ENCODE measurements at regions not wholly inside any gene's neighbourhood (a gene's known extent, or its start where the extent isn't known, plus 50 kb on each side); places are given as distances from the start of the nearest gene placed in this dataset.
"Not testable (repeated sequence)": the region's sequence is repeated elsewhere in the genome, so short reads cannot be mapped to it uniquely, and the experiment has no call there.

DNA sequence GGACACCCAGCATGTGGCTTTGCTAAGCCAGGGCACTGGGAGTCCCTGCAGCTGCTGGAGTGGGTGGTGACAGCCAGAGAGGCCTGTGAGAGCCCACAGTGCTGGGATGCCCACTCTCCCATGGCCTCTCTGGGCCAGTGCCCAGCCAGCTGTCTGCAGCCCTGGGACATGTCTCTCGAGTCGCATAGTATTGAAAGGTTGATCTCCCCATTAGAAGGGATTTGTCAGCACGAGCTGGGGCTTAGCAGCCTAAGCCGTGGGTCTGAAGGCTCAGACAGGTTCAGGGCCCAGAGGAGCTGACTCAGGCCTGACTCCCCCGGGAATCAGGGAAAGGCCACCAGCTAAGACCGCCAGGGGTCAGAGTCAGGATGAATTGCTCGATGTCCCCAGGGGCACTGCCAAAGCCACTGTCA, 53.5 kb downstream of the FOXD2 start:
- no peak for DNase-seq (ENCODE audit: low spot score)

DNA sequence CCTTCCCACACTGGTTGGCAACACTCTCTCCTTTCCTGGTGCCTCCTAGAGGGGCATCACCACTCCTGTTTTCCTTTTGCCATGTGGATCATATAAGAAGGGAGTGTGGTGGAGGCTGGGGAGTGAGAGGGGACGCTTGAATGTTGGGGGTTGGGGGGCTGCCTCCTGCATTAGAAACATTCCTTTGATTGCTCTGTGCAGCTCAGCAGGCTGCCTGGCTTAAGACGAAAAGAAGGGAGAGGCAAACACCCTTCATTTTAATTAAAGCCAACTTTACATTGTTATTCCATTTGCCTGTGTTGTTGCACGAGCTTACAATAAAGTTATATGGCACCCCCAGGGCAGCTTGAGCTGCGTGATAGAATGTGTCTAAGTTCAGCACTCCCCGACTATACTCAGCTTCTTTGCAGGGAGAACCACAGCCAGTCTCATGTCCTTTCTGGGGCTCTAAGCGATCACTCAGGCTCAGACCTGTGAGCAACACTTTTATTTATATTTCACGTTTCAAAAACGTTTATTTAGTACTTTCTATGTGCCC, 57.4 kb downstream of the FOXD2 start:
- no peak for DNase-seq (ENCODE audit: low spot score)

DNA sequence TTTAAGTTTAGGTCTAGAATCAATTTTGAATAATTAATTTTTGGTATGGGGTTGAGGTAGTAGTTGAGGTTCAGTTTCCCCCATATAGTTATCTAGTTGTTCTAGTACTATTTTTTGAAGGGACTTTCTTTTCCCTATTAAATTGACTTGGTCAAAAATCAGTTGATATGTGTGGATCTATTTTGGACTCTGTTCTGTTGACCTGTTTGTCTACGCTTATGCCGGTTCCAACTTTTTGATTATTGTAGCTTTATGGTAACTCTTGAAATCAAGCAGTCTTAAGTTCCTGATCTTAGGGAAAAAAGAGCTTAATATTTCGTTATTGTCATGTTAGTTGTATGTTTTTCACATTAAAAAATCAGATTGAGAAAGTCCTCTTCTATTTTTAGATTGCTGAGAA, 60.7 kb downstream of the FOXD2 start:
- DNase-seq (ENCODE audit: low spot score) = no peak

DNA sequence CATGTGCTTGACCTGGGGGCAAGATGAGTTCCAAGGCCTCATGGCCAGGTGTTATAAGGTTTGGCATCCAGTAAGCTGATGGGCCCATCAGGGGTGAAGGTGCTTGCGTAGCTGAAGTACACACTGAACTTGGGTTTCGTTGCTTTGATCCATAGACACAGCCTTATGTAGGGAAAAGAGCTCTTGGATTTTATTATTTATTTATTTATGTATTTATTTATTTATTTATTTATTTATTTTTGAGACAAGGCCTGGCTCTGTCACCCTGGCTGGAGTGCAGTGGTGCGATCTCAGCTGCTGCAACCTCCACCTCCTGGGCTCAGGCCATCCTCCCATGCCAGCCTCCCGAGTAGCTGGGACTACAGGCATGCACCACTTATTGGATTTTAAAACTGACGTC, 63.2 kb downstream of the FOXD2 start:
- no peak for DNase-seq (ENCODE audit: low spot score)

DNA sequence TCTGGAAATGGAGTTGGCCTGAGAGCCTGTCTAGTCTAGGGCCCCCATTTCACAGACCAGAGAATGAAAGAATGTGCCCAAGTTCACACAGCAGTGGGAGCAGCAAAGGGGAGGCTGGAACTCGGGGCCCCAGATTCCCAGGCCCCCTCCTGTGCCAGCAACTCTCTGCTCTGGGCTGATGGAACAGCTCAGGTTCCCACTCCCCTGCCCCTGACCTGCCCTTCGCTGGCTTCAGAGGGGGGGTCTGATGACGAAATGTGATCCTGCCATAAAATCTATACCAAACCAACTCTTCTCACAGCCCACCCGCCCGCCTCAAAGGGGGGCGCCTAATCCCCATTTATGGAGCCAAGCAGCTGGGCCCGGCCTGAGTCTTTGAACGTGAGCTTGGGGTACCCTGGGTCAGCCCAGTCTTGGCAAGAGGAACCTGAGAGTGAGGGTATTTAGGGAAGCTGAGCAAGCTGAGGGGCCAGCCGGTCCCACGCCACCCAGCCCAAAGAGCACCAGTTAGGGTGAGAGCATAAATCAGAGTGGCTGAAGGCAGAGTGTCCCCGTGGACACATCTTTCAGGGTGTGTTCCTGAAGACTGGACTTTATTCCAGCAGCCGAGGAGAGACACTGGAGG, 65.0 kb downstream of the FOXD2 start:
- DNase-seq (ENCODE audit: low spot score) = no peak

DNA sequence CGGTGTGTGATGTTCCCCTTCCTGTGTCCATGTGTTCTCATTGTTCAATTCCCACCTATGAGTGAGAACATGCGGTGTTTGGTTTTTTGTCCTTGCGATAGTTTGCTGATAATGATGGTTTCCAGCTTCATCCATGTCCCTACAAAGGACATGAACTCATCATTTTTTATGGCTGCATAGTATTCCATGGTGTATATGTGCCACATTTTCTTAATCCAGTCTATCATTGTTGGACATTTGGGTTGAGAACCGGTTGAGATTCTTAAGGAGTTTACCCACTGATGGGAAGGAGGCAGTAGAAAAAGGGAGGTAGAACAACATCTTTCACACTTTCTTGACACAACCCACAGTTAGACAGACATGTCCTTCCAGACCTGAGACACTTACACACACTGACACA, 67.0 kb downstream of the FOXD2 start:
- DNase-seq (ENCODE audit: low spot score) = not testable (repeated sequence)

DNA sequence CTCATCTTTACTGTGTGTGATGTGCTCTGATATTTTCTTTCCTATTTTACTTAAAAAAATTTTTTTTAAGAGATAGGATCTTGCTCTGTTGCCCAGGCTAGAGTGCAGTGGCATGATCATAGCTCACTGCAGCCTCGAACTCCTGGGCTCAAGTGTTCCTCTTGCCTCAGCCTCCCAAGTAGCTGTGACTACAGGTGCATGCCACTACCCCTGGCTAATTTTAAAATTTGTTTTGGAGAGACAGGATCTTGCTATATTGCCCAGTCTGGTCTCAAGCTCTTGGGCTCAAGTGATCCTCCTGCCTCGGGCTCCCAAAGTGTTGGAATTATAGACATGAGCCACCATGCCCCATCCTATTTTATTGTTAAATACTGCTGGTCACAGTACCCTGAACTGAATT, 67.4 kb downstream of the FOXD2 start:
- DNase-seq (ENCODE audit: low spot score) = no peak

DNA sequence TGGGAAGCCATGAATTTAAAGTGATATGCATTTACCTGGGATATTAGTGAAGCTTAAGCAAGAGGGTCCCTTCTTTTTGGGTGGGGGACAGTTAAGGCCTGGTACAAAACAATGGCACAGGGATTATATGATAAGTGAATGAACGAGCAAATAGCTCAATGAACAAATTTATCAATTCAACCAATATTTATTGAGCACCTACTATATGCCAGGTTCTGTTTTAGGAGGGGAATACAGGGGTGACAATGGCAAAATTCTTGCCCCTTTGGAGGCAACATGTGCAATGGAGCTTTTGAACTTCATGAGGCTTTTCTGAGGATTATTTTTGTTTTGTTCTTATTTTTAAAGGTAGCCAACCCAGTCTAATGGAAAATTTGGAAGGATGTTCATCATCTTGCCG, 68.2 kb downstream of the FOXD2 start:
- DNase-seq (ENCODE audit: low spot score) = no peak

DNA sequence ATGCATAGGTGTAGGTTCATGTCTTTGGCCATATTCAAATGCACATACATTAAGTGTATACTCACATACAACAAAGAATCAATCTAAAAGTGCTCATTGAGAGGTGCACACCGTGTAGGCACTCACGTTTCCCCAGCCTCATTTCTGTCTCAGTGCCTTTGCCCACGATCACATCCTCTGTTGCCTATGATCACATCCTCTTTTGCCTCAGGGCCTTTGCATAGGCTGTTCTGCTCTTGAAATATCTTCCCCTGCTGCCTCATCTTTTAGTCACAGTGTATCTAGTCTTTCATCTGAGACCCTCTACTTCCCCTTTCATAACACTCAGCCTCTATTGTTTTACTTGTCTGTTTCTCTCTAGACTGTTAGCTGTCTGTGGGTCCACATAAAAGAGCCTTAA, 69.3 kb downstream of the FOXD2 start:
- DNase-seq (ENCODE audit: low spot score) = no peak

DNA sequence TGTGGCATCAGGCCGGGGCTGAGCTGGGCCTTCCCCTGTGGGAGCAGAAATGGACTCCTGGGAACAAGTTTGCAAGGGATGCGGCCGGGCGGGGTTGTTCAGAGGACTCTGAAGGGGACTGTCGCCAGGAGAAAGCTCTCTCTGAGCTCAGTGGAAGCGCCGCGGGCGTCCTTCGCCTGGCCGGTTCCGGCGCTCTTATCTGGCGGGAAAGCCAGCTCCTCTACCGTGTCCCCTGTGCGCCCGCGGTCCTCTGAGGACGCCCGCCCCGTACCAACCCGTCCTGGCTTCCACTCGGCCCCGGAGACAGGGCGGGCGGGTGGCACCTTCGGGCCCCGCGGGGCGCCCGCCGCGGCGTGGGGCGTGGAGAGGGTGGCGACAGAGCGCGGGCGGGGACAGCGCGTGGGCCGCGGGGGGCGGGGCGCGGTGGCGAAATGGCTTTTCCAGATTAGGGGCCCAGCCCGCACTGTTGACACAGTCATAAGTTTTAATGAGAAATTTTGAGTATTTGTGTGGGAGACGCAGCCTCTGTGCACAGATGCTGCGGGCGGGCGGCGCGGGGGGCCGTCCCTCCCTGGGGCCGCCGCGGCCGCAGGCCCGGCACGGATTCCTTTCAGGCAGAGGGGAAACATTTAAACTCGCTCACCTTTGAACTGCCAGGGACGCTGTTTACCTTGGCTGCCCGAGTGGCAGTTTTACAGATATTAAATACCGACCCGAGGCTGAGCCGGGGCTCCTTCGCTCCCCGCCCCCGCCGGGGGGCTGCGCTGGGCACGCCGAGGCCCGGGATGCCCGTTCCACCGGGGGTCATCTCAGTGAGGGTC, 70.2 kb downstream of the FOXD2 start:
- no peak for DNase-seq (ENCODE audit: low spot score)

DNA sequence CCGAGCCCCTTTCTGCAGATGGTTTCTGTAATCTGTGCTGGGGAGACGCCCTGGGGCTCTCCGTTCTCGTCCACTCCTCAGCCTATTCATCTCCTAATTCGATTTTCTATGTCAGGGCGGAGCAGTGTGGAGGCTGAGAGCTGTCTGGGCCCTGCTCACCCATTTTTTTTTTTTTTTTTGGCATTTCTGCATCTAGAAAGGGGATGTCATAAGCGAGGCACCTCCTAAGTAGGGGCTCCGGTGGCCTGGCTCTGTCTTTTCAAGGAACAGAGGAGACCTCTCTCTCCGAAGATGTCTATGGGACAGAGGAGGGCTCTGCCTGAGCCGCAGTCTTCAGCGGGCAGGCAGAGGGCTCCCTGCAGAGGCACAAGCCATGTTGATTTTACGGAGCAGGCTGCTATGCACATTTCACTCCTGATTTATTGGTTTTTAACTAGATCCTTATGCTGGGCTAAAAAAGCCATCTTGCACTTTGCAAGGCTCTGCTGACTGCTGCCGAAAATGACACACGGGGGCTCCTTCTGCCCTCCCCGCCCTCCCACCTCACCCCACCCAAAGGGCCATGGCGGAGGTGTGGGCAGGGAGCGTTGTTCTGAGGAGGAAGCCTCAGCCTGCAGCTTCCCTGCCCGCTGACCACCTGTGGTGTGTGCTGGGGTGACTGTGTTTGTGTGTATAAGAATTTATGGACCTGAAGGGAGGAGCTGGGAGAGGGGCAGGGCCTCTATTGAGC, 71.0 kb downstream of the FOXD2 start:
- no peak for DNase-seq (ENCODE audit: low spot score)

DNA sequence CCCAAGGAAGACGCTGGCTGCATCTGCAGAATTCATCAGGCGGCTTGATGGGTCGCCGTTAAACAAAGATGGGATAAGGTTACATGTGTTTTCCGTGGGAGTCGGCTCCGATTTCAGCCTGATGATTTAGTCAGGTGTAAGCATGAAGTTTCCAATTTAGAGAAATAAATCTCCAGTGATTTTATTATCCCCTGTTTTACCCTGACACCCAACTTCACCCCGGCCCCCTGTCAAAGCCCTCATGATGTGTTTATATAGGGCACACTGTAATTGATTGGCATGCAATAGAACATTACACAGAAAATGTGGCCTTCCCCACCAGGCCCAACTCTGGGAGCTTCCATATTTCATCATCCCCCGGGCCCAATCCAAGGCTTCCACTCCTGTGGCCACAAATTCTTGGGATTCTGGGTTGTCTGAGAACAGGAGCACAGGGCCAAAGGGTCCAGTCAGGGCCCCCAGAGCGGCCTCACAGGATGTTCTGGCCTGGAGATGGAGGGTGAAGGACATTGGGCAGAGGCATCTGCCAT, 72.5 kb downstream of the FOXD2 start:
- DNase-seq (ENCODE audit: low spot score) = no peak

DNA sequence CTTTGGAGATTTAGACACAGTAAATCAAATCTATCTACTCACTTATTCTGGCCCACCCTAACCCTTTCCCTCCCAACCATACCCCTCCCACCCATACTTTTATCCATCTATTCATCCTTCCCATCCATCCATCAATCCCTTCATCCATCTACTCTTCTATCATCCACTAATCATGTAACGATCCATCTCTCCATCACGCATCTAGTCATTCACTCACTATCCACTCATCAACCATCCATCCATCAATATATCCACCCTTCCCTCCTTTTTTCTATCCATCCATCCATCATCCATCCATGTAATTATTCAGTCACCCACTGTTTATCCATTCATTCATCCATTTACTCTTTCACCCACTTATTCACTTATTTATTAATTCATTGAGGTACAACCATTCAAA, 74.0 kb downstream of the FOXD2 start:
- DNase-seq (ENCODE audit: low spot score) = no peak

DNA sequence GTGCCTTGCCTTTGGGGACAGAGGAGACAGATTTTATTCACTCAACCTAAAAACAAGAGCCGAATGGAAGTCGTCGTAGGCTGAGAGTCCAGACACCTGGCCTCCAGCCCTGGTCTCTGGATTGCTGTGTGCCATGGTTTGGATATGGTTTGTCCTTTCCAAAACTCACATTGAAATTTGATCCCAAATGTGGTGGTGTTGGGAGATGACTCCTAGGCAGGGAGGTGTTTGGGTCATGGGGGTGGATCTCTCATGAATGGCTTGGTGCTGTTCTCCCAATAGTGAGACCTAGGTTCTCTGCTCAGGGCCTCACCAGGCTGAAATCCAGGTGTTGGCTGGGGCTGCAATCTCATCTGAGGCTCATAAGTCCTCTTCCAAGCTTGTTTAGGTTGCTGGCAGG, 75.5 kb downstream of the FOXD2 start:
- no peak for DNase-seq (ENCODE audit: low spot score)

DNA sequence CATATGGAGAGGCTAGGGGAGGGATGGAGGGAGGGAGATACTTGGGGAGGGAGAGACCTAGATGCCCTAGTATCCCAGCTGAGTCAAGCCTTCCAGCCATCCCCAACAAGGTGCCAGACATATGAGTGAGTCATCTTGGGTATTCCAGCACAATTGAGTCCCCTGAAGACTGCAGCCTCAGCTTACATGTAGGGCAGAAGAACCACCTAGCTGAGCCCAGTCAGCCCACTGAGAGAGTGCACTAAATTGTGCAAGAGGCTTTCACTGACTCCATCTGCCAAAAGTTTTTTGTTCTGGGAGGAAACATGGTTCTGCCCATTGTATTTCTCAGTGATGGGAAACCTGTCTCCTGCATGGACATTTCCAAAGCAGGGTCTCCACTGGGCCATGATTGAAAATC, 76.4 kb downstream of the FOXD2 start:
- no peak for DNase-seq (ENCODE audit: low spot score)

DNA sequence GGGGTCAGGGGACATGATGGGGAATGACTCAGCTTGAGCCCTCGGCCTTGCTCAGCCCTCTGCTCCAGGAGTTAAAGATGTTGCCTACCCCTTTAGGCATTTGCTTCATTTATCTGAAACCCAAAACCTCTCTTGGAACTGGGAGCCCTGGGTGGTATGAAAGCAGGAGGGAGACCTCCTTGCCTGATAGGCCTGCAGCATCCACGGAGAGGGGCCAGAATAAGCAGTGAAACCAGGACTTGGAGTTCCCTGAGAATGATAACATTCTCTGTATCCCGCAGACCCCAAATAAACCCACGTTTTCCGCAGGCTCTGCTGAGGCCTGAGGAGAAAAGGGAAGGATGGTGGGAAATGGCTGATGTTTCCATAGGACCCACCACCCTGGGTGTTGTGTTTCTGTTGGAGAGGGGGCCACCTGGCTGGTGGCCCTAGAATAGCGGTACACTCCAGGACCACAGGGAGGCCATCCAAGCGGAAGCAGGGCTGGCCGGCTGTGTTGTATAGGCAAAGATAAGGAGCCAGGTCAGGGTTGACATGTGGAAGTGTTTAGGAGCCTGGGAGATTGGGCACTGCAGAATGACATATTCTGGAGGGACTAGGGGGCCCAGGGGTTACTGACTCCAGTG, 77.4 kb downstream of the FOXD2 start:
- no peak for DNase-seq (ENCODE audit: low spot score)

DNA sequence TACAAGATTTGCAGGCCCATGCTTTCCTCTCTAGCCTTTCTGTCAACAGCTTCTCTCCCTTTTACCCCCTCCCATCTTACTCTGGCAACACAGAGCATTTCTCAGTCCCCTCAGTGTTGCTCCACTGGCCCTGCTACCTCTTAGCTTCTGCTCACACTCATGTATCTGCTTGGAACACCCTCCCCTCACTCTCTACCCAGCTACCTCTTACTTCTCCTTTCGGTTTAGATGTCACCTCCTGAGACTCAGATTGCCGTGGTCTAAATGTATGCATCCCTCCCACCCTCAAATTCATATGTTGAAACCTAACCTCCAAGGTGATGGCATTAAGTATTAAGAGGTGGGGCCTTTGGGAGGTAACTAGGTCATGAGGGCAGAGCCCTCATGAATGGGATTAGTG, 80.1 kb downstream of the FOXD2 start:
- no peak for DNase-seq (ENCODE audit: low spot score)

DNA sequence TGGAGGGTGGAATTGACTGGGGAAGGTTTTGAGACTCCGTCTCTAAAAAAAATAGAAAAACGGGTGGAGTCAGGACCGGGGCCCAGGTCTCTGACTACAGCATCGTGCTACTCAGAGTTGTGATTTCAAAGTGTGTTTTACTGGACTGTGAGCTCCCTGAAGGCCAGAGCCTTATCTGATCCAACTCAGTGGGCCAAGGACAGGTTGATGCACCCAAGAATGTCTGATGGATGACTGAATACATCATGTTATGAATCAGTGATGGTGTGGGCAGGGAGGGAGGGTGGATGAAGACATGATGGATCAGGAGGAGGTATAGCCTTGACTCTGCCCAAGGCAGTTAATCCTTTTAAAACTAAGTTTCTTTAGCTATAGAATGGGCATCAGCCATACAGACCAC, 81.6 kb downstream of the FOXD2 start:
- DNase-seq (ENCODE audit: low spot score) = no peak

DNA sequence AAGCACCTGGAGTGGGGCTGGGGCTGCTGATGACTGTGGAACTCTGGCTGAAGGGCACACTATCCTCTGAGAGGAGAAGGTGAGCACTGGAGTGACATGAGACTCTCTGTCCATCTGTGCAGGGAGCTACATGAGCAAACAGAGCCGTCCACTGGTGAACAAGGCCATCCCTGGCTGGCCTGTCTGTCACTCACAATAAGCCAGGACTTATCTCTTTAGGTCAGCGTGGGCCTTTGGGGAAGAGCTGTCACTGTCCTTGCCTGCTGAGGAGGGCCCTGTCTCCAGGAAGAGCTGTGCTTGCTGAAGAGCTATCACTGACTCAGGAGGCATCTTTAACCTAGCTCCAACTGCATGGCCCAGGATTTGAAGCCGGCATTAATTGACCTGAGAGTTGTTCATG, 82.1 kb downstream of the FOXD2 start:
- no peak for DNase-seq (ENCODE audit: low spot score)

DNA sequence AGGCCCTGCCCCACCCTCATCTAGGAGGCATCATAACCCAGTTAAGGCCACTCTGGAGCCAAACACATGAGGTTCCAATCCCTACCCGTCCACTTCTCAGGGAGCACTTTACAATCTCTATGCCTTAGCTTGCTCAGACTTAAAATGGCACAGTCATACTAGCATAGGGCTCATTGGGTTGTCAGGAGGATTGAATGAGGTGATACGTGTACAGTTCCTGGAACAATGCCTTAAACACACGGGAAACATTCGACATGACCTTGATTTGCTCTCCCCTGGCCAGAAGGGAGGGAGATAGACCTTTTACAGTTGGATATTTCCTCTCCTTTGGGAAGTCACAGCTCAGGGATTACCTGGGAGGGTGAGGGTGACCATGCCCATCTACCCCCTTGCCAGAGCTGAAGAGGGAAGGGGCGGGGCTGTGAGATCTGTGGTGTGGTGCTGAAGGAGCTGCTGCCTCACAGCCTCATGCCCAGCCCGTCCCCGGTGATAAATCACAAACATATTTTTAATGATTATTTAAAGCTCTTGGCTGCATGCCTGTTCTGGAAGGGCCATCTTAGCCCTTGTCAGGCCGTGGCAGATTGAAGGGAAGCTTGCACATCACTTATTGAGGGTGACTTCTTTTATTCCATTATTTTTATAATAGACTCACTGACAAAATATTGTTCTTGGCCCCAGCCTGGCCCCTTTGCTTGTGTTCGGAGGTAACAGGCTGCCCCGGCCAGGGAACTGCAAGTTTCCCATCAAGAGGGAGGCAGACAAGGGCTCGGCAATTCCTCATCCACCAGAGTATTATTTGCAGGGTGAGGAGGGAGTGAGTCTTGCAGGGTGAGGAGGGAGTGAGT, 83.4 kb downstream of the FOXD2 start:
- DNase-seq (ENCODE audit: low spot score) = no peak
